TTC549 (cell line): ENCODE measurements at regions not wholly inside any gene's neighbourhood (a gene's known extent, or its start where the extent isn't known, plus 50 kb on each side); places are given as distances from the start of the nearest gene placed in this dataset.
"Not testable (repeated sequence)": the region's sequence is repeated elsewhere in the genome, so short reads cannot be mapped to it uniquely, and the experiment has no call there.

Source experiments
- FAIRE-seq: peaks from 2 replicates; lab custom pipeline; 2012; peaks lifted over from hg19 to GRCh38; lab: Jason Lieb, UNC

DNA sequence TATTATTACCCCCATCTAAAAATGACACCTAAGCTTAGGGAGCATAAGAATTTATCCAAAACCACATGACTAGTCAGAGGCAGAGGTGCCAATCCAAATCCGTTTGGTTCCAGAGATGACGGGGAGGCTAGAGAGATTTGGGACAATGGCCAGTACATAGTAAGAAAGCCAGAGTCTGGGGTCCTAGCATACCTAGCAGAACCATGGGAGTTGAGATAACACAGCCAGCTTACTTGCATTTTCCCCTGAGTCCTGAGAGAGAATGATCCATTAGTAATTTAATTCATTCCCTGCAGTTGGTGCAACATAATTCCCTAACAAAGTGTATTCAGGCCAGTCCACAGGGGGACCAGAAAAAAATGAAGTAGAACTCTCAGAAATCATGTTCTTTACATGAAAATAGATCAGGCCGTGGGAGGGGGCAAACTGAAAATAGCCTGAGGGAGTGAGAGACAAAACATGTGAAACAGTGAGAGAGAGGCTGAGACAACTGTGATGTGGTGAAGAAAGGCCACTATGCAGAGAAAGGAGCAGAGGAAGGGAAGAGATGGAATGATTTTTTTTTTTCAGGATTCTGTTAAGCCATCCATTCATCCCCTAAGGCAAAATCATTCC is 243.3 kb downstream of the BRINP2 start:
- no peak for FAIRE-seq

DNA sequence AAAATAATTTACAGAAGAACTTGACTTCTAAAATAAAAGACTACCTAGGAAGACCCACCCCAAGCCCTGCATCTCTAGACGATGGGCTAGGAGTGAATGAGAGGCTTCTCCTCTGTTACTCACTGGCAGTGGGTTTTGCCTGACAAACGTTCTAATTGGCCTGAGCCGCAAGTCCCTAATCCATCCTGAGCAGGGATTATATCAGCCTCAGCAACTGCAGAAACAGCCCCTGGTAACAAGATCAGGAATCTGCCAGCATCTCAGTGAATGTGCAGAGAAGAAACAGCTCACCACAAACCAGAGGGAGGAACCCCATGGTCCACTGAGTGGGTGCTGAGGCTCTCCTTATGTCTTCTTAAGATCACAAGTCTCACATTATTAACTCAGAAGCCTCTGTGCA is 240.6 kb downstream of the BRINP2 start:
- FAIRE-seq = no peak

DNA sequence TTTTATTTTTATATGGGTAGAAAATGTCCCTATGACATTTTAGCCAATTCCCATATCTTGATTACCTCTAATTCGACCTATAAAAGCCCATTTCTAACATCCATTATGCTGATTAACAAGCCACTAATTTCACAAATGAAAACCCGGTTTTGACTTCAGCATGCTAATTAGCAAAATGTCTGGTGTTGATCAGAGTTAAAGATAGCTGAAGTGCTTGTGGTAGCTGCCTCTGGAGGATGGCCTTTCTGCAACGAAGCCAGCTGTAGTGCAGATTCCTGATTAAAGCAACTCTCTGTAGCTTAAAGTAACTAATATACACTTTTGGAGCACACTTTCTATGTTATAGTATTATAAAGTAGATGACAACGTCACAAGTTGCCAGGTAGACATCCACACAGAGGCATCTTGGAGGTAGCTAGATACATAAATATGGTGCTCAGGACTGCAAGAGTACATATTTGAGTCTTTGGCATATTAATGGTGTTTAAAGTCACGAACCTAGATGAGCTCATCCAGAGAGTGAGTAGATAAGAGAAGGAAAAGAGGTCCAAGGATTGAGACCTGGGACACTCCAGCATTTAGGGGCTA is 239.5 kb downstream of the BRINP2 start:
- FAIRE-seq = no peak

DNA sequence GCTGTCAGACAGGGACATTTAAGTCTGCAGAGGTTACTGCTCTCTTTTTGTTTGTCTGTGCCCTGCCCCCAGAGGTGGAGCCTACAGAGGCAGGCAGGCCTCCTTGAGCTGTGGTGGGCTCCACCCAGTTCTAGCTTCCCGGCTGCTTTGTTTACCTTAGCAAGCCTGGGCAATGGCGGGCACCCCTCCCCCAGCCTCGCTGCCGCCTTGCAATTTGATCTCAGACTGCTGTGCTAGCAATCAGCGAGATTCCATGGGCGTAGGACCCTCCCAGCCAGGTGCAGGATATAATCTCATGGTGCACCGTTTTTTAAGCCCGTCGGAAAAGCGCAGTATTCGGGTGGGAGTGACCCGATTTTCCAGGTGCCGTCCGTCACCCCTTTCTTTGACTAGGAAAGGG is 235.6 kb downstream of the BRINP2 start:
- FAIRE-seq = not testable (repeated sequence)

DNA sequence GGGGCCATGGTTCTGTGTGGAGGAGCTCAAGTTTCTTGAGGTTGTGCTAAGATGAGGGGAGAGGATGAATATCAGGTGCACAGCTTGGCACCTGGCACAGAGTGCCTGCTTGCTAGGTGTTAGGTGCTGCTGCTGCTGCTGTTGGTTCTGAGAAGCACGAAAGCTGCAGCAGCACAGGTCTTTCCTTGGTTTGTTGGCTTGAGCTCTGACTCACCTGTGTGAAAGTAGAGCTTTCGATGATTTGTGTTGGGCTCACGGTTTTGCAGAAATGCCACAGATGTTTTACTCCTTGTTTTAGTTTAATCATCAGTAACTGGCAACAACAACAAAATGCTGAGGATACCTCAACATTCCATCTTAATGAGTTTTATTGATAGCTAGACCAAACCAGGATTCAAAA is 221.6 kb downstream of the BRINP2 start:
- no peak for FAIRE-seq

DNA sequence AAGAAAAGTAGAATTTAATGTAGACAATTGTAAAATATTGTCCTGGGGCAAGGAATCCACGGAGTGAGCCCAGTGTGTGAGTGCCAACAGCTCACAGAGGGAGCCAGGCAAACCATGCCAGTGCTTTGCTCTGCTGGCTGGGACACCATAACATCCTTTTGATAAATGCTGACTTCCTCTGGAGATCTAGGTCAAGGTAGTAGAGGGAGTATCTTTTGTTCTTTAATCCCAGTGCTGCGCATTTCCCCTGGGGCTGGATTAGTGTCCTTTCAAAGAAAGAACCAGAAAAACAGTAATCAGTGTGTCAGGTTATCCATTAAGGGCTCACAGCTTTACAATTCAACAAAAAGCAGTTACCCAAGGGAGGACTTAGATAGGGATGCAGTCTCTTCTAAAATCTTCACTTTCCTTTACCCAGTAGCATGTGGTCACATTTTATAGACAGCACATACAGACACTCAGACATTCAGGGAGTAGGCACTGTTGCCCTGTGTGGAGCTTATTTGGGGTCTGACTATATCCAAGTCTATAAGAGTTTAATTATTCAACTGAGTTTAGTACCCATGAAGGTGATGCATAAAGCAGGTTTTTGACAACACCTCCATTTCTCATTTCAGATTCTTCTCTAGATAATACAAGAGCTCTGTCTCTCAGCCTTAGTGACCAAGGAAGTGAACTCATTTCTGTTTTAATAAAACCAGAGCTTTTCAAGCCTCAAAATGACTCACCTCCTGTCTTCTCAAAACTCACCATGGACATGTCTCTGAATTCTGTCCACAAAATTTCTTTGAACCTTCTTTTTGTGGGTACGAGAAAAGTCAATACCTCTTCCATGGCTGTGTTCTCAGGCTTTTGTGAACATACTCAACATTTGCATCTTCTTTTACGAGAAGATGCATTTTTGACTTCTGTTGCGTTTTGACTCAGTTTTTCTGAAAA is 215.3 kb downstream of the BRINP2 start:
- no peak for FAIRE-seq

DNA sequence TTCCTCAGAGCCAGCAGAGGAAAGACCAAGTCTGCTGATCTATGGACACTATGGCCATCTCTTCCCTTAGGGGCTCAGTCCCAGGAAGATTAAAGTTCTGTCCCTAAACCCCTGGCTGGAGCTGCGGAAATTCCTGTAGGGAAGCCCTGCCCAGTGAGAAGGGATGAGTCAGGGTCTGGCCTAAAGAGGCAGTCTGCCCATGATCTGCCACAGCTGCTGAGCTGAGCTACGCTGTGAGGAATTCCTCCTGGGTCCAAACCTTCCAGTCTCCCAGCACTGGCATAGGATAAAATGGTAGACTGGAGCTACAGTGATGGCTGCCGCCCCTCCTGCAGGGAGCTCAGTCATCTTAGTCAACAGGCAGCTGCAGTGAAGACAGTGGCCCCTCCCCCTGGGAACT is 213.7 kb downstream of the BRINP2 start:
- FAIRE-seq = no peak

DNA sequence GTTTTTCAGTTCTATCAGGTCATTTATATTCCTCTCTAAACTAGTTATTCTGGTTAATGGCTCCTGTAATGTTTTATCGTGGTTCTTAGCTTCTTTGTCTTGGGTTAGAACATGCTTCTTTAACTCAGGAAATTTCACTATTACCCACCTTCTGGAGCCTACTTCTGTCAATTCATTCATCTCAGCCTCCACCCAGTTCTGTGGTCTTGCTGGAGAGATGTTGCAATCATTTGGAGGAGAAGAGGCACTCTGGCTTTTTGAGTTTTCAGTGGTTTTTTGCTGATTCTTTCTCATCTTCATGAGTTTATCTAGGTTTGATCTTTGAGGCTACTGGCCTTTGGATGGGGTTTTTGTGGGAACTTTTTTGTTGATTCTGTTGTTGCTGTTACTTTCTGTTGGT is 213.0 kb downstream of the BRINP2 start:
- FAIRE-seq = no peak

DNA sequence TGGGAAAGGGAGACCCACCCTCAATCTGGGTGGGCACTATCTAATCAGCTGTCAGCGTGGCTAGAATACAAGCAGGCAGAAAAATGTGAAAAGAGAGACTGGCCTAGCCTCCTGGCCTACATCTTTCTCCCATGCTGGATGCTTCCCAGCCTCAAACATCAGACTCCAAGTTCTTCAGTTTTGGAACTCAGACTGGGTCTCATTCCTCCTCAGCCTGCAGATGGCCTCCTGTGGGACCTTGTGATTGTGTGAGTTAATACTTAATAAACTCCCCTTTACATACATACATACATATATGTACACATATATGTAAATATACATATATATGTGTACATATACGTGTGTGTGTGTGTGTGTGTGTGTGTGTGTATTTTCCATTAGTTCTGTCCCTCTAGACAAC is 207.1 kb downstream of the BRINP2 start:
- FAIRE-seq = no peak

DNA sequence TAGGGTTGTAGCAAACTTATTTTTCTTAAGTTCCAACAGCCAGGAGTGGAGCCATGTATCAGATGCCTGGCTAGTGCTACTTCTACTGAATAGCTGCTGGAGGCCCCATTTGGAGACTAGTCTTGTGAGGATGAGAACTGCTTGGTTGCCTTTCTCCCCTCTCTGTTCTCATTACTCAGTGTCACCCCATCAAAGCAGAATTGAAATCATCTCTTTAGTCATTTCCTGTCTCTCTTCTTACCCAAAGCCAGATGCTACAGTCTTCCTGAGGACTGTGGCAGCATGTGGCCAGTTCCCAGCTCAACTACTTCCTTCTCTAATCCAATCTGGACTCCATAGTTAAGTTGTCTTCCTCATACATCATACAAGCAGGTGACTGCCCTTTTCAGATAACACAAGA is 197.5 kb downstream of the BRINP2 start:
- no peak for FAIRE-seq

DNA sequence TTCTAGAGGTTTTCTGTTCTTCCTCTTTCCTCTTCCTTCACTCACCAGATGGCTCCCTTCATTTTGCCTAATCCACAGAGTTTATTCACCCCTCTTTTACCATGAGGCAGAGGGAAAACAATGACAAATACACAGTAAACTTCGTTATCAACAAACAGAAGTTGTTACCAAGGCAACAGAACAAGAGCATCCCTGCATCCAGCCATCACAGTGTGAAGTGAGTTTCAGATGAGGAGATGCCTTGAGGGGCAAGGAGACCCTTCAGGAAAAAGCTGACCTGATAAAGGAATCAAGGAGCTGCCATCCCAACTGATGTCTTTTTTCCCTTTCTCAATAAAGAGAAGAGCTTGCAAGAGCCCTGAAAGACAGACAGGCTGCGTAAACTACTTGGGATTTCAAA is 195.3 kb downstream of the BRINP2 start:
- no peak for FAIRE-seq

DNA sequence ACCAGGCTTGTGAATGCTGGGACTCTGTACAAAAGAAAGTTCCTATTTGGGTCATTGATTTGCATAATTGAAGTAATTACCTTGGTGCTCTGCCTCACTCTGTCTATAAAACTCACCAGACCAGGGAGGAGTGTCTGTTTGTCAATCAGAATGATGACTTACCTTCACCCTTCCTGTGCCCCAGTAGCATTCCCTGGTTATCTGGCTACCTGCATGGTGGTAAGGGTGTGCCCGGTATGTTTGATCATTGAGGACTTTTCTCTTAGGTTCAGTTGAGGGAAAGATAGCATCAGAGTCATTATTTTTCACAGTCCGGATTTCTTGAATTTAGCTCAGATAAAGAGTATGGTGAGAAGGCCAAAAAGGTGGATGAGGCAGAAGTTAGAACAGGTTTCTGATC is 190.0 kb downstream of the BRINP2 start:
- FAIRE-seq = no peak

DNA sequence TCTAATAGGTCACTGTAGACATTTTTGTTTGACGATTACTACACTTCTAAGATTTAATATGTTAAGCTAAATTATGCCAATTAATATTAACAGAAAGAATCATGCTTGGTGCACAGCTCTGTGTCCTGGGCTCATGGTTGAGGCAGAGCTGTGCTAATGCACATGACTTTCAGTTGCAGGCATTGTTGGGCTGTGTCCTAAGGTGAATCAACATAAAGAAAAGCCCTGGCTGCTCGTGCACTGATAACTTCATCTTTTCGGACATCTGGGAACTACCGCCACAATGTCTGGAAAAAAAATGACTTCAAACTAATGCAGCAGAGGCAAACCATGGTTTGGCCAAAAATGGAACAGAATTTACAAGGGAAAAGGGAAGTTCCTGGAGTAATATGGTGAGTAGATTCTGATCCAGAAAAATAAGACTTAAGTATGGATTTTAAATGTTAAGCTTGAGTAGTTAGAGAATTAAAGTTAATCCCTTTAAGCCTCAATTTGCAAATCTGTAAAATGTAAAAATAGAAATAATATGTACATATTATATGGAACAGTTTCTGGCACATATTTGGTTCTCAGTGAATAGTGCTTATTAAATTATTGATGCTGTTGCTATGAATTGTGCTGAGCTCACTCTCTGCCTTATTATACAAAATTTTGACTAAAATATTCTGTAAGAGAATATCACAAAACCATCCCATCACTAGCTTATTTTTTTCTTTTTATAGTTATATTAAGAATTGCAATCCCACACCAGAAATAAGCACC is 186.1 kb downstream of the BRINP2 start:
- FAIRE-seq = no peak

DNA sequence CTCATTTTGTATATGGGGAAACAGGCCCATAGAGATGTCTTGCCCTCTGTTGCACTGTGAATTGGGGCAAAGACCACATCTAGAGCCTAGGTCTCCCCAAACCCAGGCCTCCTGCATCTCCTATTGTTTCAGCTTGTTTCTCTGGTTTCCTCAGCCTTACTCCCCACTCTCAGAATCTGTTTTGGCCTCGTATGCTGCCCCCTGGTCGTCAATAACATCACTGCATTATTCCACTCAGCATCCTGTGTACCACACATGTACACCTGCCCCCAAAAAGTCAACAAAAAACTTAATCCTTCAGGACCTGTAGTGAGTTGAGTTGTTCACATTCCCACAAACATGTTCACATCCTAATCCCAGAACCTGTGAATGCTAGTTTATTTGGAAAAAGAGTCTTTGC is 184.8 kb downstream of the BRINP2 start:
- no peak for FAIRE-seq

DNA sequence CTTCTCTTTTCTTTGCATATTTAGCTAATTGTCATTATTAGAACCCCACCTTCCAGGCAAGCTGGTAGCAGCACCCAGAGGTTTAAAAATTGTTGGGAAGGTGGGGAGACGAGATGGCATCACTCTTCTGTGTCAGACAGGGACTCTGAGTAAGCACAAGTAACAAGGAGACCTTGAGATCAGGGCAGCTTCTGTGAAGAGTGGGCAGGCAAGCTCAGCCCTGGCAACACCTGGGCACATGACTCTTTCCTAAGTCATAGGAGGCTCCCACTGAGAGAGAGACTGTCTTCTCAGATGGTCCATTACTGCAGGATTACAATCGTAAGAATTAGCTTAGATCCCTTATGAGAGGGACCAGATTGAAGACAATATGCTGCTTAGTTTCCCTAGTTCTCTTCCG is 183.5 kb downstream of the BRINP2 start:
- FAIRE-seq = no peak

DNA sequence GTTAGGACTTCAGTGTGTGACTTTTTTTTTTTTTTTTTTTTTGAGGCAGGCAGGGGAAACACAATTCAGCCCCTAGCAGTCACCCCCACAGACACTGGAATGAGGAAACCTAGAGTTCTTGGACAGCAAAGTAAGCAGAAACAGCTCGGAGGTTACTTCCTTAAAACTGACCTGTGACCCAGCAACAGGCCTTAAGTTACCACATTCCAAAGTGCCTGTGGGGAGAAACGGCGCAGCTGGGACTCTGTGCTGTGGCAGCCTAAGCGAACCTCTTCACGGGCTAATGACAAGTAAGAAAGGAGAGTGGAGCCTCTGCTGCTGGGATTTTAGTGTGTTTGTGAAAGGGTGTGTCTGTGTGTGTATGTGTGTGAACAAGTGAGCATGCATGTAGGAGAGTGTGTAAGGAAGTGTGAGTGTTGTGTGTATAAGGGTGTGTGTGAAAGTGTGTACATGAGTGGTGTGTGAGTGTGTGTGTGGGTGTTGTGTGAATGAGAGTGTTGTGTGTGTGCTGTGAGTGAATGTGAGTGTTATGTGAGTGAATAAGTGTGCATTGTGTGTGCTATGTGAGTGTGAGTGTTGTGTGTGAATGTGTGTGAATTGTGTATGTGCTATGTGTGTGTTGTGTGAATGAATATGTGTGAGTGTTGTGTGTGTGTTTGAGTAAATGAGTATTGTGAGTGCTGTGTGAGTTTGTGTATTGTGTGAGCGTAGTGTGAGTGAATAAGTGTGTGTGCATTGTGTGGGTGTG is 180.8 kb downstream of the BRINP2 start:
- no peak for FAIRE-seq

DNA sequence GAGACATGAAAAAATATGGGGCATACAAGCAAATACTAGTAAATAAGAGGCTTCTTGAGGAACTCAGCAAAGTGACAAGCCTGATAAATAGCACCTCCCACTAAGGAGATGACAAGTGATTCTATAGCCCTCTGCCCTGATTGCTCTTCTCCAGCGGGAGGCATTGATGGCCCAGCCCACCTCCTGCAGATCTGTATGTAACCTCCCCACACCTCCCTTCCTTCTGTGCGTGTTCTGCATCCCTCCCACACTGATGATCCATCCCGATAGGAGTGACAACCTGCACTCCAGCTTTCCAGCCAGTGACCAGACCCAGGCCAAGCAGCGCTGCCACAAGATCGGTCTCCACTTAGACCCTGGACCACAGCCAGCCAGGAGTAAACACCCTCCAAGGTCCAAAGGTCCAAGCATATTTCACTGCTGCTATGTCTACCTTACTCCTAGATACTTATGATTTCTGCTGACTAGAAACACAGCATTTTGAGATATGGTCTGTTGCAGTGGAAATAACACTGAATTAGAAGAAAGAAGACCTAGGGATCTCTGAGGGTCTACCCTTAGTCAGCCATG is 176.1 kb downstream of the BRINP2 start:
- FAIRE-seq = no peak

DNA sequence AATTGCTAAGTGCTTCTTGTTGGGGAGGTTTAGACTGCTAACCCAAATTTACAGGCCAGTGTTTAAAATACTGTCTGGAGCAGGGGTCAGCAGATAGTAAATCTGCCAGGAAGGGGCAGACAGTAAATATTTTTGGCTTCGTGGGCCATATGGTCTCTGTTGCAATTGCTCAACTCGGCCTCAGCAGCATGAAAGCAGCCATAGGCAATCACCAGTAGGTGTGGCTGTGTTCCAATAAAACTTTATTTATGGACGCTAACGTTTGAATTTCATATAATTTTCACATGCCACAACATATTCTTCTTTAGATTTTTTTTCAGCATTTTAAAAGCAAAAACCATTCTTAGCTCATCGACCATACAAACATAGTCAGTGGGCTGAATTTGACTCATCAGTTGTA is 172.7 kb downstream of the BRINP2 start:
- no peak for FAIRE-seq

DNA sequence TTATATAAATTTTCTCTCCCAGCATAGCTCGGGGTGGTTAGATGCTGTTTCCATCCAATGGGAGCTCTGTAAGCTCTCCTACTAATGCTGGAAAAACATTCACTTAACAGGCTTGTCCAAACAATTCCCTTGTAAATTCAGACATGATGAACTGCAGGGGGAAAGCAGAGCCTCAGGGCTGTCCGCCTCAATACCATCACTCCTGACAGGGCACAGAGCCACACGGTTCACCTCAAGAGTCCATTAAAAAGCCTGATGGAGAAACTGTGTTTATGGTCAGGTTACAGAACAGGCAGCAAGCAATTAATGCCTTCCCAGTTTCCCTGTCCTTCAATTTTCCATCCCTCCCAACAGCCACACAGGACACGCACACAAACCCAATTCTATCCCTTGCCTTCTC is 171.0 kb downstream of the BRINP2 start:
- FAIRE-seq = no peak

DNA sequence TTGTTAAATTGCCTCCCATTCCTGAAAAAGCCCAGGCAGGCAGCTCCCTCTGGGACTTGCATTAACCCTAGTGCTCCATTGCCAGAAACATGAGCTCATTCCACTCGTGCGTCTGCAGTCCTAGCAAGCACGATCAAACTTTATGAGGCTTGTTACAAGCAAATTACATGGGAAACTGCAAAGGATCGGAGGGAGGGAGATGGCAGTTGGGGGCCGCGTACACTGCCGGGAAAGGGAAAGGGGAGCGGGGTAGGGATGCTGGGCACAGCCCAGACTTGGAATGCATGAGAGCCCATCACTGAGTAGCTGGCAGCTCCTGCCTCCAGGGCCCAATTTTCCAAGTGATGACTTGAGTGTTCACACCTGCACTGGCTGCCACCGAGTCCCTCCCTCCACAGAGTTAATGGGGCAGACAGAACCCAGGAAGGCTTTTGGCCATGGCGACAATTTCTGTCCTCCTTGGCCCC is 169.9 kb downstream of the BRINP2 start:
- no peak for FAIRE-seq

DNA sequence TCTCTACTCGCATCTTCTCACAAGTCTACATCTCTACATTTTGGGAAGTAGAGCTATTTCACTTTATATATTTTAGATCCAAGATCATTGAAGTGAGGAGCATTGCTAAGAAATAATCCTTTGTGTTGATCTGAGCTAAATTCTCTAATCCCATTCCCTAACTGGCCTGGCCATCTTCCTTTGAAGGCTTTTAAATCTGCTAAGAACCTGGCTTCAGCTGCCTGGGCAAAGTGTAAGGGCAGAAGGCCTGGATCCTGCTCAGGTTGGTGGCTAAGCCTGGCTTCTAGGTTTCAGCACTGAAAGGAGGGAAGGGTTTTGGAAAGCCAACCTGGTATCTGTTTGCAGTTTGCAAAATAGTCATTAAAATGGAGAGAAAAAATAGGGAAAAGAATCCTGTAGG is 167.6 kb downstream of the BRINP2 start:
- FAIRE-seq = no peak

DNA sequence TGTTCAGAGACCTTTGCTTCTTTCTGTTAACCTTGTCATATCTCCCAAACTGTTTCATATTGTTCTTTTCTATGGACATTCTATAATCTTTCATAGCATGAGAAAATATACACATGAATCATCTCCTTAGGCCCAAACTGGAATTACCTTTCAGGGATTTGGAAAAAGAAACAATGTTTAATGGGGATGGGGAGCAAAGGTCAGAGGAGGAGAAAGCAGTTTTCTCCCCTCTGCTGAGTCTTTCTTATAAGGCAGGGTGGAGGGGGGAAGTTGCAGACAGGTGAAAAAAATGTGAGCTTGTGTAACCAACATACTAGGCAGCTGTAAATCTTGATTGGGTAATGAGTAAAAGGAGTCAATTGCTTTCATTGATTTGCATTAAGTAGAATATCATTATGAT is 164.1 kb downstream of the BRINP2 start:
- no peak for FAIRE-seq
